ENCODE measurements at regions not wholly inside any gene's neighbourhood (a gene's known extent, or its start where the extent isn't known, plus 50 kb on each side); places are given as distances from the start of the nearest gene placed in this dataset.

DNA sequence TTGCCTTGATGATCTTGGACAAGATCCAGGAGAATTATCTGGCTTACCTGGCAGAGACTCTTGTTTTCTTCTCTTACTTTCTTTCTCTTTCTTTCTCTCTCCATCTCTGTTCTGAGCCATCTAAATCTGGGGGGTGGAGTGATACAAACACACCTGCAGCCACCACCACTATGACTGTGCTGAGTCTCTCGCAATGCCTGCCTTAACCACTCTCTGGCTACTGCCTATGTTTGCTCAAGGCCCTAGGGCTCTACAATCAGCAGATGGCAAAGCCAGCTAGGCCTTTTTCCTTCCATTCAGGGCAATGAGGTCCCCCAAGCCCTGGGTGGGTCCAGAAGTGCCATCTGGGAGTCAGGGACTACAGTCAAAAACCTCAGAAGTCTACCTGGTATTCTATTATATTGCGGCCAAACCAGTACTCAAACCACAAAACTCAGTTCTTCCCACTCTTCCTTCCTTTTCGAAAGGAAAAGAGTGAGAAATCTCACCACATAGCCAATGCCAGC lies 978.9 kb upstream of the NXPH2 start:
- DNase-seq (no peak), ATAC-seq (no peak)
- no peak overlapping the region for H3K27ac Mint-ChIP-seq
- no peak overlapping the region for H3K4me3 Mint-ChIP-seq
- H3K27me3 Mint-ChIP-seq, result no peaks in the 10 kb centered on the region
- no peaks in the 10 kb centered on the region for H3K9me3 ChIP-seq (ENCODE audit: control insufficient read depth, low read length, poor library complexity, severe bottlenecking)
- H3K36me3 Mint-ChIP-seq (ENCODE audit: low read depth), result no peaks in the 10 kb centered on the region
- no peaks in the 10 kb centered on the region for H3K4me1 Mint-ChIP-seq

DNA sequence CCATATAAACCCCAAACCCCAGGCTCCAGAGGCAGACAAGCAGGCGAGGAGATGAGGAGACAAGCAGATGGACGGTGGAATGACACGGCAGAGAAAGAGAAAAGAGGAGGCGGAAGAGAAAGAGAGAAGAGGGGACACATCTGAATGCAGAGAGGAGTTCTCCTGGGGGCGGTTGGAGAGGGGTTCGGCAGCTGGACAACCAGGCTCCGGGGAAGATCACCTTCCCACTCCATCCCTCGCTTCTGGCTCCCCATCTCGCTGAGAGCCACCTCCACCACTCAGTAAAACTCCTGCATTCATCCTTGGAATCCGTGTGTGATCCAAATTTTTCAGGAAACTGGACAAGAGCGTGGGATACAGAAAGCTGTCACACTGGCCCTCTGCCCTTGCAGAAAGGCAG lies 966.7 kb upstream of the NXPH2 start:
- Mint-ChIP-seq H3K27me3 (no peaks in the 10 kb centered on the region), H3K4me1 (no peaks in the 10 kb centered on the region), H3K27ac (no peak overlapping the region), H3K4me3 (no peak overlapping the region), H3K36me3 (ENCODE audit: low read depth) (no peaks in the 10 kb centered on the region)
- DNase-seq, result no peak
- ATAC-seq, result no peak
- peaks cover 2% of the 10 kb centered on the region for H3K9me3 ChIP-seq (ENCODE audit: control insufficient read depth, low read length, poor library complexity, severe bottlenecking)

DNA sequence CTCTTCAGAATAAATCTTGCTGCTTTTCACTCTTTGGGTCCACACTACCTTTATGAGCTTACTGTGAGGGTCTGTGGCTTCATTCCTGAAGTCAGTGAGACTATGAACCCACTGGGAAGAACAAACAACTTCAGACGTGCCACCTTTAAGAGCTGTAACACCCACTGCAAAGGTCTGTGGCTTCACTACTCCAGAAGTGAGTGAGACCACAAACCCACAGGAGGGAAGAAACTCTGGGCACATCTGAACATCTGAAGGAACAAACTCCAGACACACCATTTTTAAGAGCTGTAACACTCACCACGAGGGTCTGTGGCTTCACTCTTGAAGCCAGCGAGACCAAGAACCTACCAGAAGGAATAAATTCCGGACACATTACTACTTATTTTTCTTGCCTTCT lies 964.1 kb upstream of the NXPH2 start:
- Mint-ChIP-seq H3K4me3 (no peak overlapping the region), H3K27ac (no peak overlapping the region)
- no peaks in the 10 kb centered on the region for H3K9me3 ChIP-seq (ENCODE audit: control insufficient read depth, low read length, poor library complexity, severe bottlenecking)

DNA sequence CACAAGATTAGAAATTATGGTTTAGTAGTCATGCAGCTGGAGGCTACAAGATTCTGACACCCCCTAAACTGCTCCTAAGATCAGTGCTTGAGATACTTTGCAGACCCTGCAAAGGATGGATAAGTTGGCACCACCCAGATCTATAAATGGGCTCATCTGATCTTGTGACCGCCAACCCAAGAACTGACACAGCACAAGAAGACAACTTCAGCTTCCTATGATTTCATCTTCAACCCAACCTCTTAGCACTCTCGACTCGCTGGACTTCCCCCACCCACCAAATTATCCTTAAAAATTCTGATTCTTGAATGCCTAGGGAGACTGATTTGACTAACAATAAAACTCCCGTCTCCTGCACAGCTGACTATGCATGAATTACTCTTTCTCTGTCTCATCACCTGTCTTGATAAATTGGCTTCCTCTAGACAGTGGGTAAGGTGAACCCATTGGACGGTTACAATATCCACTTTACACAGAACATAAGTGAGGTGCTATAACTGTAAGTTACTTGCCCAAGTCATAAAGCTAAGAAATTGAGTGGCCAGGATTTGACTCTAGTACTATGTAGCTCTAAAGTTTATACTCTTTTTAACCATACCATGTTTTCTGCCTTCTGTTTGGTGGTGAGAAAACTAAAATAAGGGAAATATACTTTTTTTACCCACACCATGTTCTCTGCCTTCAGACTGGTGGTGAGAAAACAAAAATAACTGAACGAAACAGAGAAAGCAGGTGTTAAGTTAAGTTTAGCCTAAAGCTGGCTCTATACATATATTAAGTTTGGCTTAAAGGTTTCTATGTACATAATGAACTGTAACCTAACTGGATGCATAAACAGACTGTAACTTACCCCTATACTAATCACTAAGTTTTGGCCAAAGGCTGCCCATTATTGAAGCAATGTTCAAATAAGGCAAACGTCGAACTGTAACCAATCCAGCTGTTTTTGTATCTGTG lies 962.3 kb upstream of the NXPH2 start:
- Mint-ChIP-seq H3K4me1 (no peaks in the 10 kb centered on the region), H3K36me3 (ENCODE audit: low read depth) (no peaks in the 10 kb centered on the region), H3K27me3 (no peaks in the 10 kb centered on the region), H3K4me3 (no peak overlapping the region), H3K27ac (no peak overlapping the region)
- DNase-seq, result no peak
- no peak for ATAC-seq
- no peaks in the 10 kb centered on the region for H3K9me3 ChIP-seq (ENCODE audit: control insufficient read depth, low read length, poor library complexity, severe bottlenecking)

More for the DNA sequence above, 964.1 kb upstream of the NXPH2 start:
- Mint-ChIP-seq H3K36me3 (ENCODE audit: low read depth) (no peaks in the 10 kb centered on the region), H3K4me1 (no peaks in the 10 kb centered on the region), H3K27me3 (no peaks in the 10 kb centered on the region)
- ATAC-seq, result no peak
- no peak for DNase-seq

DNA sequence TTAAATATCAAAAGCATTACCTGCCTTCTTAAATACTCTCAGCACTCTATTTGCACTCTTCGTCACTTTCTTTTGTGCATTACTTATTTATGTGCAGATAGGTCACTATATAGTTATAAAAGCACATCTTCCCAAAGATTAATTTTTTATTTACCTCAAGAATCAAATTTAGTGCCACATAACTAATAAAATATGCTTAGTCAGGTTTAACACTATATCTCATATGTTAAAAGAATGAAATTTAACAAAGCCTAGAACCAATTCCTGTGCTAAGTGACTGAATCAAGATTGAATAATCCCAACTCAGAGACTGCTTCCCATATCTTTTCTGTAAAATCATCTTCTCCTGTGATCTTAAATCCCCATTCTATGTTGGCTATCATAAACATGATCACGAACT lies 957.5 kb upstream of the NXPH2 start:
- Mint-ChIP-seq H3K4me3 (no peak overlapping the region), H3K36me3 (ENCODE audit: low read depth) (no peaks in the 10 kb centered on the region)

DNA sequence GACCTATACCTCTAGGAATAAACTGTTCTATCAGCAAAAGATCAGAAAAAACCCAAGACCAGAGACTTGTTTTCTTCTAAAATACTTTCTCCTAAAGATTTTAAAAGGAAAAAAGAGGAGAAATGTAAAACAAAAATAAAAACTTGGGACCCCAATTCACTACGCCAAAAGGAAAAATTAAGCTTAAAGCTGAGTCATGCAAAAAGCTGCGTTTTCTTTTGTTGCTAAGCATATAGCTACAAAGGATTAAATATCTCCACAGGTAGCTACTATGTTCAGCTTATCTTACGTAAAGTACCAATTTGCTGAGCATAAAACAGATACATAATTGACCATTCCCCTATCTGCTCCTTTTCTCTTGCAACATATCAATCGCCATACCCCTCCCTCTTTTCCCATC lies 950.0 kb upstream of the NXPH2 start:
- ATAC-seq (no peak), DNase-seq (no peak)
- H3K27me3 Mint-ChIP-seq, result no peaks in the 10 kb centered on the region
- H3K9me3 ChIP-seq (ENCODE audit: control insufficient read depth, low read length, poor library complexity, severe bottlenecking), result no peaks in the 10 kb centered on the region
- no peak overlapping the region for H3K27ac Mint-ChIP-seq
- no peaks in the 10 kb centered on the region for H3K4me1 Mint-ChIP-seq
- no peak overlapping the region for H3K4me3 Mint-ChIP-seq
- H3K36me3 Mint-ChIP-seq (ENCODE audit: low read depth), result no peaks in the 10 kb centered on the region

More for the DNA sequence above, 957.5 kb upstream of the NXPH2 start:
- ATAC-seq (no peak), DNase-seq (no peak)
- Mint-ChIP-seq H3K27me3 (no peaks in the 10 kb centered on the region), H3K4me1 (no peaks in the 10 kb centered on the region), H3K27ac (no peak overlapping the region)
- H3K9me3 ChIP-seq (ENCODE audit: control insufficient read depth, low read length, poor library complexity, severe bottlenecking), result no peaks in the 10 kb centered on the region

DNA sequence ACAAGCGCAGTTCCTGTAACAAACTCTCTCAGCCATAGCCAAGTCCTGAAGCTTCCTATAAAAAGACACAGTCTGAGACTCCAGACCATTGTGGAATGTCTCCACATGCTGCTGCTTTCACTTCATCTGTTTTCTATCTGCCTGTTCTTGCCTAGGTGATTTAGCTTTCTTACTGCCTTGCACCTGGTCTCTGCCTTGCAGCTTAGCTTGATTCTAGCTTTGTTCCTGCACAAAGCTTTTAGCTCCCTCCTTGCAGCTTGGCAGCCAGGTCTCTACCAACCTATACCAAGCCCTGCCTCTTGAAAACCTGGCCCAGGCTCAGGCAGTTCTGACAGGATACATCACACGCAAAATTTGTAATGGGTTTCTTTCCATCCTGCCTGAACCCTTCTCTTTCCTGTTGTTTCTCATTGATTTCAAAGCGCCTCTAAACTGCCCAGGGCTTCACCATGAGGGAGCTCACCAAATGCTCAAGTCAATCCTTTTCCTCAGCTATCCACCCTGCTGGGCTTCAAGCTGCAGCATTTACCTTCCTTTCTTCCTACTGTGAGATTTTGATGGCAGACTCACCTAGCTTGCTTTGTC lies 941.3 kb upstream of the NXPH2 start:
- H3K4me1 Mint-ChIP-seq, result no peaks in the 10 kb centered on the region
- H3K9me3 ChIP-seq (ENCODE audit: control insufficient read depth, low read length, poor library complexity, severe bottlenecking), result no peaks in the 10 kb centered on the region
- no peak overlapping the region for H3K27ac Mint-ChIP-seq
- no peak overlapping the region for H3K4me3 Mint-ChIP-seq
- ATAC-seq, result no peak
- H3K27me3 Mint-ChIP-seq, result no peaks in the 10 kb centered on the region
- no peaks in the 10 kb centered on the region for H3K36me3 Mint-ChIP-seq (ENCODE audit: low read depth)
- no peak for DNase-seq

DNA sequence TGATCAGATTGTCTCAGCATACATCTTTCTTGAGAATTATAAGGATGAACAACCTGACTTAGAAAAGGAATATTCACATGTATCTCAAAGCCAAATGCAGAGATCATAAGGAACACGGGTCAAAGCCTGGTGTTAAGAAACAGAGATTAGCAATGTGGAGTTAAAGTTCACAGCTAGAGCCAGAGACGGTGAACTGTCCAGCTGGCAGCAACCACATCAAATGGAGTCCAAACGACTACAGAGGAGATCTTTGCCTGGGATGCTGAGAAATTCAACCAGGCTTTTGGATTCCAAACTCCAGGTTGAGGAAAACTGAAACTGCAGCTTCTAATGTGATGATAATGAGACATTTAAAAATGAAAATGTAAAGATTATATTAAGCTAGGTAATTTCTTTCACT lies 939.9 kb upstream of the NXPH2 start:
- H3K4me1 Mint-ChIP-seq, result no peaks in the 10 kb centered on the region
- no peak for DNase-seq
- H3K36me3 Mint-ChIP-seq (ENCODE audit: low read depth), result no peaks in the 10 kb centered on the region
- H3K9me3 ChIP-seq (ENCODE audit: control insufficient read depth, low read length, poor library complexity, severe bottlenecking), result no peaks in the 10 kb centered on the region
- no peak overlapping the region for H3K4me3 Mint-ChIP-seq
- H3K27ac Mint-ChIP-seq, result no peak overlapping the region
- no peaks in the 10 kb centered on the region for H3K27me3 Mint-ChIP-seq
- no peak for ATAC-seq

DNA sequence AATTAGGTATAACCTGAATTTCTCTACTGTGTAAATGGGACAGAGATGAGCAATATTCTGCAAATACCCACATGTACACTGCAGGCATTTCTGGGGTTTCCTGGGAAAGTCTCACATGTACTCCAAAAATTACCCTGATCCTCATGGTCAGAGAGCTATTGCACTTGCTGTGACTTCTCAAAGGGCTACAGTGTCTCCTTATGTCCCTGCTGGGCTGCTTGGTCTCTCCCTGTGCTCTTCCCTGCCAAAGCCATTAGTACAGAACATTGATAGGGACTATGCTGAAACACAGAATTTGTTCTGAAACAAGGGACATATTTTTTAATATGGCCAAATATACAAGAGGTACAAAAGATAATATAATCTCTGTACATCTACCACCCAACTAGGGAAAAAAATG lies 924.4 kb upstream of the NXPH2 start:
- DNase-seq (no peak), ATAC-seq (no peak)
- no peaks in the 10 kb centered on the region for H3K9me3 ChIP-seq (ENCODE audit: control insufficient read depth, low read length, poor library complexity, severe bottlenecking)
- no peak overlapping the region for H3K4me3 Mint-ChIP-seq
- no peaks in the 10 kb centered on the region for H3K4me1 Mint-ChIP-seq
- no peaks in the 10 kb centered on the region for H3K36me3 Mint-ChIP-seq (ENCODE audit: low read depth)
- no peak overlapping the region for H3K27ac Mint-ChIP-seq
- no peaks in the 10 kb centered on the region for H3K27me3 Mint-ChIP-seq

DNA sequence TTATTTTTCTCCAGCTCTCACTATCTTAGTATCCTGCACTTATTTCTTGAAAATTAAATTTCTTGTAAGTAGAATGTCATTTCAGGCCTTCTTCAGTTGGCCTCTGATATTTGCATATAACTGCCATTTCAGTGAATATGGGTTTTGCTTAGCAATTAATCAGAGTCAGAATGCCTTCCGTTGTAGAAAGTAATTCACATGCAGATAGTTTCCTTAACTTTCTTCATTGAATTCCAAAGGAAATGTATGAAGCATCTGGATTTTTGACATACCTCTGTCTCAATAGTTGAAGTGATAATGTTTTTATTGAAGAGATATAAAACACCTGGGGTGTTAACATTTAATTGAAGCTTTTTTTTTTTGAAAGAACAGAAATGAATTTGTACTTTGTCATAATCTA lies 914.1 kb upstream of the NXPH2 start:
- no peaks in the 10 kb centered on the region for H3K27me3 Mint-ChIP-seq
- no peak for DNase-seq
- no peak overlapping the region for H3K27ac Mint-ChIP-seq
- H3K9me3 ChIP-seq (ENCODE audit: control insufficient read depth, low read length, poor library complexity, severe bottlenecking), result no peaks in the 10 kb centered on the region
- no peak for ATAC-seq
- H3K4me3 Mint-ChIP-seq, result no peak overlapping the region
- H3K4me1 Mint-ChIP-seq, result no peaks in the 10 kb centered on the region
- H3K36me3 Mint-ChIP-seq (ENCODE audit: low read depth), result no peaks in the 10 kb centered on the region

DNA sequence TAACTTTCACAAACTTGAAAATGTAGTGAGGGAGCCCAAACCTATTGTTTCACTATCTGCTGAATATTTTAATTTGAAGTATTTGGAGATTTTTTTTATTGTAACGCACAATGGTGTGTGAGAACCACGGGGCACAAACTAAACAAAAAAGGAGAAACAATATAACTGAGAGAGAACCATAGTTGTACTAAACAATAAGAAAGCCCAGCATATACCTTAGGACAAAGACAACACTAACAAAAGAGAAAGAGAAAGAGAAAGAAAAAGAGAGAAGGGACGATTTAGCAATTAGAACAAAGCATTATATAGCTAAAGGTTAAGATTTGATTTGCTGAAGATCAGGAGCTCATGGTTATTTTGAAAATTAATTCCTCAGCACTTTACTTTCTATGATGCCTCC lies 906.0 kb upstream of the NXPH2 start:
- ATAC-seq, result no peak

DNA sequence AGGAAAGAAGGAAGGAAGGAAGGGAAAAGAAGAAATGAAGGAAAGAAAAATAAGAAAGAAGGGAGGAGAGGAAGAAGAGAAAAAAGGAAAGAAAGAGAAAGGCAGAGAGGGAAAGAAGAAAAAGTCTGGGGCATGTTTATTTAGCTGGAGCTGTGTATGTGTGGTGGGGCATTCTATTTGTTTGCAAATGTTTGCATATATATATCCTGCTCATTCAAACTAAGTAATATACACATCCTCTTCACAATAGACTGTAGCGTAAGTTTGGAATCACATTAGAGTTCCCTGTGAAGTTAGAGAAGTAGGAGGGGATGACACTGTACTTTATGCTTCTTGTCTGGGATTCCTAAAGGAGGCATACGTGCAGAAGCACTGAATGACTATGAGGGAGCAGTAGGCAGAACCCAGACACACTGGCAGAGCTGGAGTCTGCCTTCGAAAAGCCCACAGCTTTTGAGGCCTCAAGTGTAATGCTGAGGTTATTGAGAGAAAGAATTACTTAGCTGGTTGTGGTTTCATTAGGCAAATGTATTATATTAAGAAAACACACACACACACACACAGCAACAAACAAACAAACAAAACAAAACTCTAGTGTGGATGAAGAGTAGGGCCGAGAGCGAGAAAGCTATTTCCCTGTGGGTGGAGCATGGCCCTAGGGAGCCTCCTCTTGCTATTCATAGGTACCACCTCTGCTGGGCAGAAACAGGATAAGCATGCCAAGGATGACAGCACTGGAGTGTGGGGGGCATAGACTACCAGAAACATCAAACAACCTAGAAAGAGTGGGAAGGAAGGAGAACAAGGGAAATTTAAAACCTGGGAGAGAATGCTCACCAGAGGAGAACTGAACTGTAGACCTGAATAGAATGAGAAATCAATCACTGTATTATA lies 905.1 kb upstream of the NXPH2 start:
- ATAC-seq, result no peak
- no peak overlapping the region for H3K4me3 Mint-ChIP-seq

More for the DNA sequence above, 906.0 kb upstream of the NXPH2 start:
- H3K4me3 Mint-ChIP-seq, result no peak overlapping the region
- H3K27me3 Mint-ChIP-seq, result no peaks in the 10 kb centered on the region
- no peak overlapping the region for H3K27ac Mint-ChIP-seq
- no peaks in the 10 kb centered on the region for H3K36me3 Mint-ChIP-seq (ENCODE audit: low read depth)
- no peak for DNase-seq
- no peaks in the 10 kb centered on the region for H3K9me3 ChIP-seq (ENCODE audit: control insufficient read depth, low read length, poor library complexity, severe bottlenecking)
- no peaks in the 10 kb centered on the region for H3K4me1 Mint-ChIP-seq

DNA sequence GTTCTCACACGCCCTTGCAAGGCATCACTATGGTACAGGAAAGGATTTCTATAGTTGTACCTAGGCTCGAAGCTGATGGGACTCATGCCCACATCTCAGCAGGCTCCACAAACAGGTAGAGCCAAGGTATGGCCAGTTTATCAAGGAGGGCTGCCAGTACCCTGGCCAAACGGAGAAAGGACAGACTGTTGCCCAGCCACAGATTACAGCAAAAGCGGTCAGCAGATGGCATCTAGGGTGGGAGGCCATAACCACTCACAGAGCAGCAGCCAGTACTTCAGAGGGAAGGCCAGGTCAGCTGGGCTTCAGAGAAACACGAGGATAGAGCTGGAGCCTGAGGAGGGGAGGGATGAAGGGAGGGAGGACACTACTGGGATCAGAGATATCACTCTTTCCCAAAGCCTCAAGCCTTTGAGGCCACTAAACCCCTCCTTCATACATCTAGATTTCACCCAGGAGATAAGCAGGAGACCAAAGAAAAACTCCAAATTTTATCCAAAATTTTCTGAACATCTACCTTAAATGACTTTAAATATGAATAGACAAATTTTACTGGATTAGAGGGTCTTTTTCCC lies 904.2 kb upstream of the NXPH2 start:
- Mint-ChIP-seq H3K27me3 (no peaks in the 10 kb centered on the region), H3K4me1 (no peaks in the 10 kb centered on the region), H3K36me3 (ENCODE audit: low read depth) (no peaks in the 10 kb centered on the region), H3K27ac (no peak overlapping the region), H3K4me3 (no peak overlapping the region)
- DNase-seq, result no peak
- ATAC-seq, result no peak
- H3K9me3 ChIP-seq (ENCODE audit: control insufficient read depth, low read length, poor library complexity, severe bottlenecking), result no peaks in the 10 kb centered on the region

More for the DNA sequence above, 905.1 kb upstream of the NXPH2 start:
- Mint-ChIP-seq H3K4me1 (no peaks in the 10 kb centered on the region), H3K36me3 (ENCODE audit: low read depth) (no peaks in the 10 kb centered on the region), H3K27me3 (no peaks in the 10 kb centered on the region), H3K27ac (no peak overlapping the region)
- DNase-seq, result no peak
- no peaks in the 10 kb centered on the region for H3K9me3 ChIP-seq (ENCODE audit: control insufficient read depth, low read length, poor library complexity, severe bottlenecking)

All from T-helper 17 cell (primary cell).